MM.1S (cell line): ENCODE measurements at regions not wholly inside any gene's neighbourhood (a gene's known extent, or its start where the extent isn't known, plus 50 kb on each side); places are given as distances from the start of the nearest gene placed in this dataset.

Experiments
- CTCF ChIP-seq: fragments of 300-600 bp; sonication (generic); IDR thresholded peaks from 2 replicates; pipeline ENCODE4 v1.5.1; 2016; ENCODE audit warnings: antibody characterized with exemption, low read length, mixed read lengths
- EZH2 ChIP-seq: fragments of 300-600 bp; sonication (generic); optimal IDR thresholded peaks from 2 replicates; pipeline ENCODE3; 2017; ENCODE audit warnings: low read depth, mild to moderate bottlenecking, antibody characterized with exemption, low read length, mixed read lengths

- TF ChIP-seq CTCF (no peak), EZH2 (no peak)
Observed at GRCh38 chr10:1869861-1870260, 132.5 kb upstream of the ADARB2 start.
